CD4-positive, CD25-positive, alpha-beta regulatory T cell (primary cell): ENCODE measurements at regions not wholly inside any gene's neighbourhood (a gene's known extent, or its start where the extent isn't known, plus 50 kb on each side); places are given as distances from the start of the nearest gene placed in this dataset.

Experiments
- ATAC-seq, 2 donors: fragments of 150-1000 bp; cut with Tn5 transposase; one replicate each; pipeline ENCODE4 v1.10.0; 2021; ENCODE audit warnings: low read depth in 2 of 2, moderate number of reproducible peaks in 2 of 2, moderate library complexity in 1 of 2
- DNase-seq, 3 donors: peaks; one replicate each; pipeline versions ENCODE4 v3.0.0 to v3.0.0-alpha.2; 2012 to 2022; ENCODE audit warnings: mixed read lengths in 1 of 3
- H3K27ac ChIP-seq: one replicate; pipeline ENCODE4 v1.7.0; 2013; ENCODE audit warnings: mild to moderate bottlenecking, low read length; ENCODE audit not compliant: insufficient read depth, poor library complexity, severe bottlenecking
- H3K27me3 ChIP-seq: one replicate; pipeline ENCODE4 v1.7.0; 2013; ENCODE audit warnings: low read length; ENCODE audit not compliant: control insufficient read depth, insufficient read depth
- H3K36me3 ChIP-seq: one replicate; pipeline ENCODE4 v1.7.0; 2013; ENCODE audit warnings: mild to moderate bottlenecking, low read length, moderate library complexity; ENCODE audit not compliant: control insufficient read depth, insufficient read depth
- H3K4me1 ChIP-seq: 2 replicates; pipeline ENCODE4 v1.7.0; 2013; ENCODE audit warnings: mild to moderate bottlenecking, low read length; ENCODE audit not compliant: insufficient read depth, control insufficient read depth, poor library complexity, severe bottlenecking
- H3K4me3 ChIP-seq: one replicate; pipeline ENCODE4 v1.7.0; 2013; ENCODE audit warnings: low read depth, mild to moderate bottlenecking, low read length, moderate library complexity
- H3K9me3 ChIP-seq, 2 experiments: 1 replicate in 1 of 2; 2 replicates in 1 of 2; pipeline ENCODE4 v1.7.0; 2013; ENCODE audit warnings: low read length in 2 of 2, mild to moderate bottlenecking in 1 of 2, moderate library complexity in 1 of 2; ENCODE audit not compliant: control insufficient read depth in 2 of 2
- H3K27ac Mint-ChIP-seq, 3 donors: one replicate each; pipeline ENCODE4 v1.8.0; 2020 to 2022; ENCODE audit warnings: mild to moderate bottlenecking in 3 of 3, mixed read lengths in 3 of 3, moderate library complexity in 2 of 3
- H3K27me3 Mint-ChIP-seq: one replicate; pipeline ENCODE4 v1.8.0; 2022; ENCODE audit warnings: mild to moderate bottlenecking, mixed read lengths
- H3K36me3 Mint-ChIP-seq: one replicate; pipeline ENCODE4 v1.8.0; 2020; ENCODE audit warnings: mixed read lengths
- H3K4me1 Mint-ChIP-seq, 4 donors: one replicate each; pipeline ENCODE4 v1.8.0; 2020 to 2022; ENCODE audit warnings: mixed read lengths in 4 of 4, mild to moderate bottlenecking in 1 of 4
- H3K4me3 Mint-ChIP-seq, 4 donors: one replicate each; pipeline ENCODE4 v1.8.0; 2020 to 2022; ENCODE audit warnings: mild to moderate bottlenecking in 4 of 4, mixed read lengths in 4 of 4, moderate library complexity in 3 of 4
- H3K9me3 Mint-ChIP-seq, 7 donors: one replicate each; pipeline ENCODE4 v1.8.0; 2020 to 2022; ENCODE audit warnings: mixed read lengths in 7 of 7, mild to moderate bottlenecking in 3 of 7, moderate library complexity in 2 of 7

- no peak overlapping the region for H3K27ac Mint-ChIP-seq
- ATAC-seq, result no peak
- Histone ChIP-seq H3K9me3 (no peaks in the 10 kb centered on the region), H3K36me3 (no peaks in the 10 kb centered on the region), H3K4me1 (no peaks in the 10 kb centered on the region), H3K27ac (no peak overlapping the region), H3K4me3 (no peak overlapping the region), H3K27me3 (no peaks in the 10 kb centered on the region)
- DNase-seq, result no peak
- H3K4me3 Mint-ChIP-seq, result no peak overlapping the region
- H3K4me1 Mint-ChIP-seq, result no peaks in the 10 kb centered on the region
- no peaks in the 10 kb centered on the region for H3K27me3 Mint-ChIP-seq
- H3K9me3 Mint-ChIP-seq, result peaks cover 0 to 5% (median 1%) of the 10 kb centered on the region in 7 donors
- no peaks in the 10 kb centered on the region for H3K36me3 Mint-ChIP-seq
Observed at GRCh38 chr20:22652681-22653588, 68.6 kb upstream of the FOXA2 start.

- H3K4me3 Mint-ChIP-seq, result no peak overlapping the region
- H3K27ac ChIP-seq, result no peak overlapping the region
- ATAC-seq (no peak), DNase-seq (no peak)
- no peaks in the 10 kb centered on the region for H3K9me3 ChIP-seq
- H3K4me1 Mint-ChIP-seq, result no peaks in the 10 kb centered on the region
- H3K4me1 ChIP-seq, result no peaks in the 10 kb centered on the region
- H3K9me3 Mint-ChIP-seq, result peaks cover 0 to 5% (median 1%) of the 10 kb centered on the region in 7 donors
- H3K4me3 ChIP-seq, result no peak overlapping the region
- no peaks in the 10 kb centered on the region for H3K36me3 Mint-ChIP-seq
- no peaks in the 10 kb centered on the region for H3K27me3 ChIP-seq
- H3K36me3 ChIP-seq, result no peaks in the 10 kb centered on the region
- no peaks in the 10 kb centered on the region for H3K27me3 Mint-ChIP-seq
- no peak overlapping the region for H3K27ac Mint-ChIP-seq
Observed at GRCh38 chr20:22653658-22654642, 69.6 kb upstream of the FOXA2 start.

GRCh38 chr20:22663528-22664025 lies 79.2 kb upstream of the FOXA2 start:
- no peaks in the 10 kb centered on the region for H3K27me3 ChIP-seq
- H3K9me3 Mint-ChIP-seq, result peaks cover 0 to 6% (median 0%) of the 10 kb centered on the region in 7 donors
- no peaks in the 10 kb centered on the region for H3K4me1 ChIP-seq
- DNase-seq, result no peak
- no peaks in the 10 kb centered on the region for H3K9me3 ChIP-seq
- no peaks in the 10 kb centered on the region for H3K27me3 Mint-ChIP-seq
- H3K4me3 Mint-ChIP-seq, result no peak overlapping the region
- no peak overlapping the region for H3K4me3 ChIP-seq
- no peaks in the 10 kb centered on the region for H3K36me3 Mint-ChIP-seq
- H3K36me3 ChIP-seq, result no peaks in the 10 kb centered on the region
- no peaks in the 10 kb centered on the region for H3K4me1 Mint-ChIP-seq
- H3K27ac ChIP-seq, result no peak overlapping the region
- H3K27ac Mint-ChIP-seq, result no peak overlapping the region
- no peak for ATAC-seq

GRCh38 chr20:22667198-22667597 lies 82.8 kb upstream of the FOXA2 start:
- H3K27ac Mint-ChIP-seq, result no peak overlapping the region
- Histone ChIP-seq H3K36me3 (no peaks in the 10 kb centered on the region), H3K4me1 (no peaks in the 10 kb centered on the region), H3K27ac (no peak overlapping the region), H3K9me3 (no peaks in the 10 kb centered on the region), H3K27me3 (no peaks in the 10 kb centered on the region), H3K4me3 (no peak overlapping the region)
- no peaks in the 10 kb centered on the region for H3K27me3 Mint-ChIP-seq
- H3K4me1 Mint-ChIP-seq, result no peaks in the 10 kb centered on the region
- DNase-seq, result no peak
- no peaks in the 10 kb centered on the region for H3K36me3 Mint-ChIP-seq
- ATAC-seq, result no peak
- H3K4me3 Mint-ChIP-seq, result no peak overlapping the region
- H3K9me3 Mint-ChIP-seq, result peaks cover 0 to 22% (median 0%) of the 10 kb centered on the region in 7 donors

- DNase-seq (no peak), ATAC-seq (no peak)
- no peaks in the 10 kb centered on the region for H3K4me1 Mint-ChIP-seq
- Histone ChIP-seq H3K36me3 (no peaks in the 10 kb centered on the region), H3K4me3 (no peak overlapping the region), H3K9me3 (no peaks in the 10 kb centered on the region), H3K27me3 (no peaks in the 10 kb centered on the region), H3K4me1 (no peaks in the 10 kb centered on the region), H3K27ac (no peak overlapping the region)
- H3K36me3 Mint-ChIP-seq, result no peaks in the 10 kb centered on the region
- H3K4me3 Mint-ChIP-seq, result no peak overlapping the region
- no peak overlapping the region for H3K27ac Mint-ChIP-seq
- H3K9me3 Mint-ChIP-seq, result peaks cover 0 to 31% (median 2%) of the 10 kb centered on the region in 7 donors
- H3K27me3 Mint-ChIP-seq, result no peaks in the 10 kb centered on the region
Observed at GRCh38 chr20:22672191-22672590, 87.8 kb upstream of the FOXA2 start.

- H3K4me1 Mint-ChIP-seq, result no peaks in the 10 kb centered on the region
- H3K4me3 Mint-ChIP-seq, result no peak overlapping the region
- H3K9me3 Mint-ChIP-seq, result peaks cover 0 to 26% (median 2%) of the 10 kb centered on the region in 7 donors
- no peak for DNase-seq
- no peak overlapping the region for H3K27ac Mint-ChIP-seq
- no peaks in the 10 kb centered on the region for H3K36me3 Mint-ChIP-seq
- Histone ChIP-seq H3K4me1 (no peaks in the 10 kb centered on the region), H3K9me3 (no peaks in the 10 kb centered on the region), H3K4me3 (no peak overlapping the region), H3K27me3 (no peaks in the 10 kb centered on the region), H3K27ac (no peak overlapping the region), H3K36me3 (no peaks in the 10 kb centered on the region)
- ATAC-seq, result no peak
- H3K27me3 Mint-ChIP-seq, result no peaks in the 10 kb centered on the region
Observed at GRCh38 chr20:22673467-22673866, 89.1 kb upstream of the FOXA2 start.

GRCh38 chr20:22675341-22675740 lies 91.0 kb upstream of the FOXA2 start:
- no peak for ATAC-seq
- Mint-ChIP-seq H3K4me1 (no peaks in the 10 kb centered on the region), H3K36me3 (no peaks in the 10 kb centered on the region), H3K9me3 (peaks cover 0 to 14% (median 2%) of the 10 kb centered on the region in 7 donors), H3K27me3 (no peaks in the 10 kb centered on the region), H3K27ac (no peak overlapping the region), H3K4me3 (no peak overlapping the region)
- H3K4me1 ChIP-seq, result no peaks in the 10 kb centered on the region
- no peaks in the 10 kb centered on the region for H3K27me3 ChIP-seq
- no peaks in the 10 kb centered on the region for H3K36me3 ChIP-seq
- H3K4me3 ChIP-seq, result no peak overlapping the region
- no peaks in the 10 kb centered on the region for H3K9me3 ChIP-seq
- DNase-seq, result no peak
- H3K27ac ChIP-seq, result no peak overlapping the region
